ENCODE measurements at regions not wholly inside any gene's neighbourhood (a gene's known extent, or its start where the extent isn't known, plus 50 kb on each side); places are given as distances from the start of the nearest gene placed in this dataset.

GRCh38 chr11:45341372-45341771 lies 55.2 kb upstream of the SYT13 start:
- DNase-seq, result no peak

DNA sequence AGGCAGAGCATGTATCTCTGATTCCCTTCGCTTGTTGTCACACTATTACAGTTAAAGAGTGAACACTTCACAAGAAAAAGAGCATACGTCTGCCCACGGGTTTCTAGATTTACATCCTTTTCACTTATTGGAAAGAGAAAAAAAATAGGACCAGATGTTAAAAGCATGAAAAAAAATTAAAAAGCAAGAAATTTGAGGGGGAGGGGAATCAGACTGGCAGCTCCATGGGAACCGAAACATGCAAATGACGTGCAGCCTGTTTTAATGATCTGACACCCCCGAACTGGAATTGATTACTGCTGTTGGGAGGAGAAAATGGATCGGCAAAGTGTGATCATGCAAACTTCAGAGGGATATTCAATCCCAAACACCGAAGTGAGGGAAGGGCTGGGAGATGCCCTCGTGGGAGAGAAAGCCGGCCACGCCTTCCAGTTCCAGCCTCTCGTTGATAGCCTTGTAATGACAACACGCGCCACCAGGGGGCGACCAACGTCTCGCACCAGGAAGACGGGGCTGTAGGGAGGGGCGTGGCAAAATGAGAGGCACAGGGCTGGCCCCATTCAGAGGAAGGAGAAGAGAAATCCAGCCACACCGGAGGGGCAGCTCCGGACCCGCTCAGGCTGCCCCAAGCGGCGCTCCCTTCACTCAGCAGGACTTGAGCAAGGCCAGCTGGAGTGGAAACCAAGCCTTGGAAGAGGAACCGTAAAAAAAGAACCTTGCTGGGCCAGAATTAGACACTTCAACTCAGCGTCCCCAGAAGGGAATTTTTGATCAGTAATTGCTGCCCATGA lies 53.8 kb upstream of the SYT13 start:
- peak; percentile 95 for DNase-seq

GRCh38 chr11:45337583-45338360 lies 51.6 kb upstream of the SYT13 start:
- DNase-seq, result no peak

DNA sequence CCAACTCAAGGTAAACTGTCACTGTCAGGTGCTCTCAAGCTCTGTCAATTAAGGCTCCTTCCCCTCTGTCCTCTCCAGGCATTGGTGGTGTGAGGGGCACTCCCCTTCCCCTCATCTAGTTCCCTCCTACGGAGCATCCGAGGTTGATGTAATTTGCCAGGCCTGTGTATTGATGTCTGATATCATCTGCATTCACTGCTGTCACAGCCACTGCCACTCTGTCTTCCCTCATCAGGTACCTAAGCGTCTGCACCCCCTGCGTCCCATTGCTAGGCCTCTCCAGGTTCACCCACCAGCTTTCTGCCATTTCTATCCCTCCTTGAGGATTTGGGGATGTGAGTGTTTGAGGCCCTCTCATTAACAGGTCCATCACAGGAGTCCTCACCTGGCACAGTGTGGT lies 50.0 kb upstream of the SYT13 start:
- no peak for DNase-seq

All from activated CD4-positive, alpha-beta T cell treated with anti-CD3 and anti-CD28 coated beads, Interleukin-2, Interleukin-6, amounts not matched to agents 100 ng/mL and 50 ng/mL, durations not matched to agents 16 hours and 8 hours (primary cell).